GM12864 (cell line): ENCODE measurements at regions not wholly inside any gene's neighbourhood (a gene's known extent, or its start where the extent isn't known, plus 50 kb on each side); places are given as distances from the start of the nearest gene placed in this dataset.

Experiments used
- DNase-seq: peaks from one replicate; pipeline ENCODE4 v3.0.0-alpha.2; 2011; ENCODE audit warnings: low read depth
- H3K4me3 ChIP-seq: 2 replicates; pipeline ENCODE4 v1.5.1; 2011; ENCODE audit warnings: mild to moderate bottlenecking, low read depth, low read length, control low read depth
- TF ChIP-seq, protein P1 (sequence below): IDR thresholded peaks from 2 replicates; pipeline ENCODE4 v1.5.1; 2011; ENCODE audit warnings: low read depth, mild to moderate bottlenecking, moderate library complexity, low read length, control low read depth, inconsistent platforms; ENCODE audit errors: missing control alignments

DNA sequence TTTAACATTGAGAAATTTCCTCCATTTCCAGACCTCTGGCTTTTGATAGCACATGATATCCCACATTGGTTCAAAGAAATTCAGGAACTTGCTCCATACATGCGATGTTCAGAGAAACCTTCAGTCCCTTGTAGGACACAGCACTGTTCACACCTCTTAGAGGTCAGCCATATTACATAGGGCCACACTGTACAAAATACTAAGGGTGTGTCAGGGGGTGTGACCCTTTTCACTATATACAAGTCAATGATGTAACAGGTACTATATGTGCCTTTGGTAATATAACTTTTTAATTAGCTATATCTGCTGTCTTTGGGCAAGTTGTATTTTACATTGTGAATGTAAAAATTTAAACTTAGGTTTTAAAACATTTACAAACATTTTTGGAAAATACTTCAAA, 505.5 kb downstream of the ENC1 start:
- H3K4me3 ChIP-seq = no peak overlapping the region
- no peak for DNase-seq
- TF ChIP-seq, protein P1, sequence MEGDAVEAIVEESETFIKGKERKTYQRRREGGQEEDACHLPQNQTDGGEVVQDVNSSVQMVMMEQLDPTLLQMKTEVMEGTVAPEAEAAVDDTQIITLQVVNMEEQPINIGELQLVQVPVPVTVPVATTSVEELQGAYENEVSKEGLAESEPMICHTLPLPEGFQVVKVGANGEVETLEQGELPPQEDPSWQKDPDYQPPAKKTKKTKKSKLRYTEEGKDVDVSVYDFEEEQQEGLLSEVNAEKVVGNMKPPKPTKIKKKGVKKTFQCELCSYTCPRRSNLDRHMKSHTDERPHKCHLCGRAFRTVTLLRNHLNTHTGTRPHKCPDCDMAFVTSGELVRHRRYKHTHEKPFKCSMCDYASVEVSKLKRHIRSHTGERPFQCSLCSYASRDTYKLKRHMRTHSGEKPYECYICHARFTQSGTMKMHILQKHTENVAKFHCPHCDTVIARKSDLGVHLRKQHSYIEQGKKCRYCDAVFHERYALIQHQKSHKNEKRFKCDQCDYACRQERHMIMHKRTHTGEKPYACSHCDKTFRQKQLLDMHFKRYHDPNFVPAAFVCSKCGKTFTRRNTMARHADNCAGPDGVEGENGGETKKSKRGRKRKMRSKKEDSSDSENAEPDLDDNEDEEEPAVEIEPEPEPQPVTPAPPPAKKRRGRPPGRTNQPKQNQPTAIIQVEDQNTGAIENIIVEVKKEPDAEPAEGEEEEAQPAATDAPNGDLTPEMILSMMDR = no peak

DNA sequence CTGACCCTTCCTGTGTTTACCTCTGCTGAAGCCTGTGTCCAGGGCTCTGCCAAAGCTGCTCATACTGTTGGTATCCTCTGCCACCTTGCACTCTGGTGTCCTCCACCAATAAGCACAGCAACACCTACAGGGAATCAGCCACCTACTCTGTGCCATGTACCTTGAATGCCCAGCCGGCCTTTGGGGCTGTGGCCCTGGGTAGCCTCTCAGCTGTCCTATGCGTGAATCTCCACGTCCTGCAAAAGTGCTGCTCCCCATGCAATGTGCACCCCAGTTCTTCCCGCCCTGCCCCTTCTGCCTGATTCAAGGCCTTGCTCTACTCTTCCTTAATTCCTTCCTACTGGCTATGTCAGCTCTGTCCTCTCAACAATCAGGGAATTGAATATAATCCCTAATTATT, 506.5 kb downstream of the ARHGEF28 start:
- H3K4me3 ChIP-seq = no peak overlapping the region
- TF ChIP-seq, protein P1 = no peak
- DNase-seq = no peak

DNA sequence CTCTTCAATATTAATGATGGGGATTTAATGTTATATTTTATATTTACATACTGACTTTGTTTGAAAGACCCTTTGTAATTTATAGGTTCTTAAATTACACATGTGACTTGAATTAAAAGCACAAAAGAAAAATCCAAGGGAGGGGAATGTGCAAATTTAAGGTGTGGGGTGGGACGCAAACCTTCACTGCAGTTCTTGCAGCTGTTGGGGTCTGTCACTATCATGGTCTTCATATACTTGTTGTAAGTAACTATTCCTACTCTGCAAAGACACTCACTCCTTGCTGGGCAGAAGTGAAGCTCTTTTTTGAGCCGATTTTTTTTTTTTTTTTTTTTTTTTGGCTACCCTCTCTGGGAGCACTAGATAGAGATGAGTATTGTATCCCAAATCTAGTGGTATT, 505.3 kb downstream of the ARHGEF28 start:
- DNase-seq = no peak
- H3K4me3 ChIP-seq = no peak overlapping the region
- TF ChIP-seq, protein P1 = no peak

DNA sequence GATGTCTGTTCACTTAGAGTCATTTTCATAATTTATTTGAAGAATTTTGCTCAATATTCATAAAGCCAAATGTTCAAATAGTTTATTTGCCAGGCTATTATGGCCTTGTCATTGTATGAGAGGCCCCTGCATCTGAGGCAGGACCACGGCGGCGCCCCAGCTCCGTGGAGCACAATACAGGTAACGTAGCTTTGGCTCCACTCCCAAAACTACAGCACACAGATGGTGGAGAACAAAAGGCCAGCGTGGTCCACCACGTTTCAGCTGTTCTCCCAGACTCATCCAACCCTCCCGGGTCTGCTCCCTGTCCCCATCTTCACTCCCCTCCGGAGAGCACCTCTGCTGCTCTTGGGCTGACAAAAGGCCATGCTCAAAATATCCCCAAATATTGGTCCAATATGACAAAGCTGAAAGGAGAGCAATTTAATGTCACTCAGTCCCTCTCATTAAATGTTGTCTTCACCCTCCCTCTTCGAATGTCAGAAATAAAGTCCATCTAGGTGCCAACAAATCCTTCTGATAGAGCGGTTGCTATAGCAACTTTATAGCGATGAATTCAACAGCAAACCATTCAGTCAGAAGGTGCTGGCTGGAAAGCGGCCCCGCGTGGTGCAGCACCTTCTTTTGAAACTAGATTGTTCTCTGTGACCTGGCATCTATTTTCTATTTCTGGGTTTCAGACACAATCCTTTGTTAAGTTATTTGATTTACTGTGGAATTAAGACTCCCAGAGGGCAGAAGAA, 504.3 kb downstream of the ARHGEF28 start:
- TF ChIP-seq, protein P1 = no peak
- H3K4me3 ChIP-seq = no peak overlapping the region
- no peak for DNase-seq

DNA sequence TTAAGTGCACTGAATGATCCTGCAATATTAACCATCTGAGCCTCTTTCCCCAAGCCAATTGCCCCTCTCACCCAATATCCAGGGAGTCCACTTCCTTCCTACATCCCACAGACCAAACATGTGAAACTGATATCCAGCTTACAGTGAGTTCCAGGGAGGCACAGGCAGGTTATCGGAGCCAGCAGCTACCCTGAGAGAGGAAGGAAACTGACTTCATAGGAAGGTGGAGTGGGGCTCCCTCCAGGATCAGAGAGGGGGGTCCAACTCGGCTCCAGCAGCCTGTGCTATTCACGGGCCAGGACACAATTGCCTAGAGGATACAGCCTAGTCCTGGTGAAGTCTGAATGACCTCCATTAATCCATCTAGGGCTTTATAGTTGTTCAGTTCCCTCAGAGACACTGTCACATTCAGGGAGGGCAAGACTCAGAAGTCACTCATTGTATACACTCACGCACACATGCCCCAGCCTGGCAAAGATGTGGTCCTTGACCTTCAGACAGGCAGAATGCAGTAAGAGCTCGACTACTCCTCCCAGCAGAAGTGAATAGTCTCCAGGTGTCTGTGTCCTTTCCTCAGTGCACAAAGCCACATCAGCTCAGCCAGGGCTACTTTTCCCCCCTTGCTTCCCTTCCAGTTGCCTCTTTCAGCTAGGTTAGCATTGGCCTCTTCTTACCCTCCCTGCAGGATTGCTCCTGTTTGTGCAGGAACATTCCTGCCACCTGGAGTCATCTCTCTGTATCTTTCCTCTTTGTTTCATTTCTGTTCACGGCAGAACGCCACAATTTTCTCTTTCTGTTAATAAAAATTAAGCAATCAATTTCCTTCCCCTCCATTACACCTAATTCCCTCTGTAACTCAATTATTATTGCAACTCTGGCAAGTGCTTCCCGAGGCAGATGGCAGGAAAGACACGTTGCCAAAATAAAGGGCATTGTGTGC, 501.7 kb downstream of the ARHGEF28 start:
- TF ChIP-seq, protein P1 = no peak
- no peak overlapping the region for H3K4me3 ChIP-seq
- no peak for DNase-seq

DNA sequence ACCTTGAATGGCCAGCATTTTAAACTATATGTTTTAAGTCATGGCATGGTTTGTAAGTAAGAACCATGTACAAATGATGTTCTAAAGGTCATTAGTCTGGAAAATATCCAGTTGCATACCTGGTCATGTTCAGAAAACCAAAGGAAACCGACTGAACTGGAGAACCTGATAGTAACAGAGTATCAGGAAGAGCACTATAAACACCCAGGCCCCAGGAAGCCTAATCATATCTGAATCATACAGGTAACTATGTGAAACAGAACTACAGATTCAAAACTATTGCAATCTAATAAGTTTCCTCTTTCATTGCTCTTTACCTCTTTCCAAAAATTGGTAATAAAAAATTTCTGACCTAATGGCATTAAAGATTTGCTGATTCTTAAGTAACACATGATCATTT, 500.3 kb downstream of the ARHGEF28 start:
- DNase-seq = no peak
- TF ChIP-seq, protein P1 = no peak
- H3K4me3 ChIP-seq = no peak overlapping the region
